NT2/D1 (cell line): ENCODE measurements at regions not wholly inside any gene's neighbourhood (a gene's known extent, or its start where the extent isn't known, plus 50 kb on each side); places are given as distances from the start of the nearest gene placed in this dataset.

Source experiments
- SUZ12 ChIP-seq: IDR thresholded peaks from 2 replicates; pipeline ENCODE4 v1.6.1; 2011; ENCODE audit not compliant: insufficient read length, insufficient read depth; ENCODE audit errors: extremely low read depth
- ZNF274 ChIP-seq: IDR thresholded peaks from 2 replicates; pipeline ENCODE4 v1.6.1; 2011; ENCODE audit warnings: mild to moderate bottlenecking, low read depth, low read length

- TF ChIP-seq SUZ12: no peak
- no peak for TF ChIP-seq ZNF274
Measured at GRCh38 chr16:22627043-22627442, 116.4 kb downstream of the NPIPB5 start.
